ENCODE measurements at regions not wholly inside any gene's neighbourhood (a gene's known extent, or its start where the extent isn't known, plus 50 kb on each side); places are given as distances from the start of the nearest gene placed in this dataset.

- TF ChIP-seq FOXM1 (IDR thresholded peaks at IDR 0.05; ENCODE audit: borderline replicate concordance, low read depth) = no peak
Observed at GRCh38 chr2:14936426-14936825, 303.9 kb downstream of the LRATD1 start.

- TF ChIP-seq, protein P1, sequence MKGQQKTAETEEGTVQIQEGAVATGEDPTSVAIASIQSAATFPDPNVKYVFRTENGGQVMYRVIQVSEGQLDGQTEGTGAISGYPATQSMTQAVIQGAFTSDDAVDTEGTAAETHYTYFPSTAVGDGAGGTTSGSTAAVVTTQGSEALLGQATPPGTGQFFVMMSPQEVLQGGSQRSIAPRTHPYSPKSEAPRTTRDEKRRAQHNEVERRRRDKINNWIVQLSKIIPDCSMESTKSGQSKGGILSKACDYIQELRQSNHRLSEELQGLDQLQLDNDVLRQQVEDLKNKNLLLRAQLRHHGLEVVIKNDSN (IDR thresholded peaks at IDR 0.05) = no peak
- TF ChIP-seq EP300 (IDR thresholded peaks at IDR 0.05; ENCODE audit: borderline replicate concordance) (no peak), TAF1 (IDR thresholded peaks at IDR 0.05; ENCODE audit: low read depth) (no peak), CEBPB (IDR thresholded peaks at IDR 0.05) (no peak), FOXM1 (IDR thresholded peaks at IDR 0.05; ENCODE audit: borderline replicate concordance, low read depth) (no peak), TCF12 (IDR thresholded peaks at IDR 0.05; ENCODE audit: low read depth) (no peak), EGR1 (IDR thresholded peaks at IDR 0.05) (no peak), TEAD4 (IDR thresholded peaks at IDR 0.05) (no peak), RAD21 (IDR thresholded peaks at IDR 0.05; ENCODE audit: low read depth) (no peak), YY1 (IDR thresholded peaks at IDR 0.05; ENCODE audit: low read depth) (no peak), NFIC (IDR thresholded peaks at IDR 0.05) (no peak), ZBTB7A (IDR thresholded peaks at IDR 0.05; ENCODE audit: low read depth) (no peak), CREB1 (IDR thresholded peaks at IDR 0.05; ENCODE audit: low read depth) (no peak)
- TF ChIP-seq, protein P2, sequence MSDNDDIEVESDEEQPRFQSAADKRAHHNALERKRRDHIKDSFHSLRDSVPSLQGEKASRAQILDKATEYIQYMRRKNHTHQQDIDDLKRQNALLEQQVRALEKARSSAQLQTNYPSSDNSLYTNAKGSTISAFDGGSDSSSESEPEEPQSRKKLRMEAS (IDR thresholded peaks at IDR 0.05) = no peak
- TF ChIP-seq, protein P3, sequence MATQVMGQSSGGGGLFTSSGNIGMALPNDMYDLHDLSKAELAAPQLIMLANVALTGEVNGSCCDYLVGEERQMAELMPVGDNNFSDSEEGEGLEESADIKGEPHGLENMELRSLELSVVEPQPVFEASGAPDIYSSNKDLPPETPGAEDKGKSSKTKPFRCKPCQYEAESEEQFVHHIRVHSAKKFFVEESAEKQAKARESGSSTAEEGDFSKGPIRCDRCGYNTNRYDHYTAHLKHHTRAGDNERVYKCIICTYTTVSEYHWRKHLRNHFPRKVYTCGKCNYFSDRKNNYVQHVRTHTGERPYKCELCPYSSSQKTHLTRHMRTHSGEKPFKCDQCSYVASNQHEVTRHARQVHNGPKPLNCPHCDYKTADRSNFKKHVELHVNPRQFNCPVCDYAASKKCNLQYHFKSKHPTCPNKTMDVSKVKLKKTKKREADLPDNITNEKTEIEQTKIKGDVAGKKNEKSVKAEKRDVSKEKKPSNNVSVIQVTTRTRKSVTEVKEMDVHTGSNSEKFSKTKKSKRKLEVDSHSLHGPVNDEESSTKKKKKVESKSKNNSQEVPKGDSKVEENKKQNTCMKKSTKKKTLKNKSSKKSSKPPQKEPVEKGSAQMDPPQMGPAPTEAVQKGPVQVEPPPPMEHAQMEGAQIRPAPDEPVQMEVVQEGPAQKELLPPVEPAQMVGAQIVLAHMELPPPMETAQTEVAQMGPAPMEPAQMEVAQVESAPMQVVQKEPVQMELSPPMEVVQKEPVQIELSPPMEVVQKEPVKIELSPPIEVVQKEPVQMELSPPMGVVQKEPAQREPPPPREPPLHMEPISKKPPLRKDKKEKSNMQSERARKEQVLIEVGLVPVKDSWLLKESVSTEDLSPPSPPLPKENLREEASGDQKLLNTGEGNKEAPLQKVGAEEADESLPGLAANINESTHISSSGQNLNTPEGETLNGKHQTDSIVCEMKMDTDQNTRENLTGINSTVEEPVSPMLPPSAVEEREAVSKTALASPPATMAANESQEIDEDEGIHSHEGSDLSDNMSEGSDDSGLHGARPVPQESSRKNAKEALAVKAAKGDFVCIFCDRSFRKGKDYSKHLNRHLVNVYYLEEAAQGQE (IDR thresholded peaks at IDR 0.05; ENCODE audit: low read depth) = no peak
Observed at GRCh38 chr2:14937336-14937735, 304.8 kb downstream of the LRATD1 start.

- TF ChIP-seq, protein P3 (IDR thresholded peaks at IDR 0.05; ENCODE audit: low read depth) = no peak
- TF ChIP-seq TAF1 (IDR thresholded peaks at IDR 0.05; ENCODE audit: low read depth) = no peak
- no peak for TF ChIP-seq RAD21 (IDR thresholded peaks at IDR 0.05; ENCODE audit: low read depth)
- TF ChIP-seq TCF12 (IDR thresholded peaks at IDR 0.05; ENCODE audit: low read depth) = no peak
- TF ChIP-seq FOXM1 (IDR thresholded peaks at IDR 0.05; ENCODE audit: borderline replicate concordance, low read depth) = no peak
- TF ChIP-seq, protein P1 (IDR thresholded peaks at IDR 0.05) = no peak
Observed at GRCh38 chr2:14941151-14941631, 308.7 kb downstream of the LRATD1 start.

GRCh38 chr2:14942987-14943386 lies 310.5 kb downstream of the LRATD1 start:
- TF ChIP-seq RAD21 (IDR thresholded peaks at IDR 0.05; ENCODE audit: low read depth) (no peak), CREB1 (IDR thresholded peaks at IDR 0.05; ENCODE audit: low read depth) (no peak), NFIC (IDR thresholded peaks at IDR 0.05) (no peak), YY1 (IDR thresholded peaks at IDR 0.05; ENCODE audit: low read depth) (no peak), ZBTB7A (IDR thresholded peaks at IDR 0.05; ENCODE audit: low read depth) (no peak), CEBPB (IDR thresholded peaks at IDR 0.05) (no peak), EP300 (IDR thresholded peaks at IDR 0.05; ENCODE audit: borderline replicate concordance) (no peak), TCF12 (IDR thresholded peaks at IDR 0.05; ENCODE audit: low read depth) (no peak), EGR1 (IDR thresholded peaks at IDR 0.05) (no peak), TEAD4 (IDR thresholded peaks at IDR 0.05) (no peak), FOXM1 (IDR thresholded peaks at IDR 0.05; ENCODE audit: borderline replicate concordance, low read depth) (no peak)
- TF ChIP-seq, protein P1 (IDR thresholded peaks at IDR 0.05) = no peak
- TF ChIP-seq, protein P3 (IDR thresholded peaks at IDR 0.05; ENCODE audit: low read depth) = no peak
- TF ChIP-seq, protein P2 (IDR thresholded peaks at IDR 0.05) = no peak
